HG03442 (cell line): ENCODE measurements at regions not wholly inside any gene's neighbourhood (a gene's known extent, or its start where the extent isn't known, plus 50 kb on each side); places are given as distances from the start of the nearest gene placed in this dataset.
"Not testable (repeated sequence)": the region's sequence is repeated elsewhere in the genome, so short reads cannot be mapped to it uniquely, and the experiment has no call there.

Experiments
- ATAC-seq: cut with Tn5 transposase; IDR thresholded peaks from one replicate; pipeline ENCODE4 v1.9.1; 2021; ENCODE audit warnings: mild to moderate bottlenecking, moderate library complexity; ENCODE audit not compliant: unreplicated experiment

- no peak for ATAC-seq
Measured at GRCh38 chr13:65540175-65540574, 1690.0 kb downstream of the PCDH9 start.

GRCh38 chr13:65535370-65535769, 1694.8 kb downstream of the PCDH9 start:
- ATAC-seq: no peak

- no peak for ATAC-seq
Measured at GRCh38 chr13:65532231-65532630, 1697.9 kb downstream of the PCDH9 start.

GRCh38 chr13:65530688-65531087, 1699.4 kb downstream of the PCDH9 start:
- ATAC-seq: no peak

GRCh38 chr13:65529541-65529940, 1700.6 kb downstream of the PCDH9 start:
- ATAC-seq: no peak

GRCh38 chr13:65508745-65509144, 1721.4 kb downstream of the PCDH9 start:
- ATAC-seq: no peak

GRCh38 chr13:65508338-65508737, 1721.8 kb downstream of the PCDH9 start:
- no peak for ATAC-seq

GRCh38 chr13:65505941-65506340, 1724.2 kb downstream of the PCDH9 start:
- no peak for ATAC-seq

GRCh38 chr13:65504213-65504612, 1725.9 kb downstream of the PCDH9 start:
- ATAC-seq: no peak

GRCh38 chr13:65500481-65500880, 1729.7 kb downstream of the PCDH9 start:
- no peak for ATAC-seq

- ATAC-seq: no peak
Measured at GRCh38 chr13:65499256-65499655, 1730.9 kb downstream of the PCDH9 start.

- ATAC-seq: no peak
Measured at GRCh38 chr13:65497265-65497664, 1732.9 kb downstream of the PCDH9 start.

- not testable (repeated sequence) for ATAC-seq
Measured at GRCh38 chr13:65490725-65491124, 1739.4 kb downstream of the PCDH9 start.

GRCh38 chr13:65488606-65489005, 1741.5 kb downstream of the PCDH9 start:
- ATAC-seq: no peak

- no peak for ATAC-seq
Measured at GRCh38 chr13:65479692-65480091, 1750.4 kb downstream of the PCDH9 start.

GRCh38 chr13:65473196-65473595, 1756.9 kb downstream of the PCDH9 start:
- ATAC-seq: no peak

GRCh38 chr13:65472336-65472735, 1757.8 kb downstream of the PCDH9 start:
- no peak for ATAC-seq

GRCh38 chr13:65470781-65471180, 1759.4 kb downstream of the PCDH9 start:
- ATAC-seq: no peak

GRCh38 chr13:65468628-65469027, 1761.5 kb downstream of the PCDH9 start:
- ATAC-seq: no peak

GRCh38 chr13:65461590-65461989, 1768.5 kb downstream of the PCDH9 start:
- ATAC-seq: no peak

- ATAC-seq: no peak
Measured at GRCh38 chr13:65460136-65460535, 1770.0 kb downstream of the PCDH9 start.

GRCh38 chr13:65456150-65456912, 1773.8 kb downstream of the PCDH9 start:
- ATAC-seq: no peak

GRCh38 chr13:65454403-65454802, 1775.7 kb downstream of the PCDH9 start:
- ATAC-seq: no peak
